GM23248 (cell line): ENCODE measurements at regions not wholly inside any gene's neighbourhood (a gene's known extent, or its start where the extent isn't known, plus 50 kb on each side); places are given as distances from the start of the nearest gene placed in this dataset.

ENCODE experiments used
- EZH2 ChIP-seq: fragments of 200-600 bp; sonication (generic); IDR thresholded peaks from 2 replicates; pipeline ENCODE4 v1.6.1; 2018; ENCODE audit warnings: antibody characterized with exemption, mild to moderate bottlenecking; ENCODE audit not compliant: insufficient read depth, poor library complexity, severe bottlenecking
- EZH2phosphoT487 ChIP-seq: fragments of 200-600 bp; sonication (generic); IDR thresholded peaks from 2 replicates; pipeline ENCODE4 v1.6.1; 2018; ENCODE audit warnings: antibody characterized with exemption, moderate library complexity, mild to moderate bottlenecking, low read depth; ENCODE audit not compliant: insufficient read depth

DNA sequence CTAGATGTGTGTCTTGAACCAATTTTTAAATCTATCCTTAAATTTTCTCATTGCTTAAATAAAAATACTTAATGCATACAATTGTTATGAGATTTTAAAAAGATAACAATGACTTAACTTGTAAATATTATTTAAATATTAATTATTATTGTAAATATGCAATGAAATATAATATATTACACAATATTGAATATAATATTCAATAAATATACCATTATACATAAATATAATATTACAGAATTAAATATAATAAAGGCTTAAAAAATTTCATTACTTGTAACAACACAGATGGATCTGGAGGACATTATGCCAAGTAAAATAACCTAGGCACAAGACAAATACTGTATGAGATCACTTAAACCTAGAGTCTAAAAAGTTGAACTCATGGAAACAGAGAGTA, 1532.3 kb downstream of the PCDH9 start:
- TF ChIP-seq EZH2phosphoT487 (no peak), EZH2 (no peak)
